ENCODE measurements at regions not wholly inside any gene's neighbourhood (a gene's known extent, or its start where the extent isn't known, plus 50 kb on each side); places are given as distances from the start of the nearest gene placed in this dataset.

DNA sequence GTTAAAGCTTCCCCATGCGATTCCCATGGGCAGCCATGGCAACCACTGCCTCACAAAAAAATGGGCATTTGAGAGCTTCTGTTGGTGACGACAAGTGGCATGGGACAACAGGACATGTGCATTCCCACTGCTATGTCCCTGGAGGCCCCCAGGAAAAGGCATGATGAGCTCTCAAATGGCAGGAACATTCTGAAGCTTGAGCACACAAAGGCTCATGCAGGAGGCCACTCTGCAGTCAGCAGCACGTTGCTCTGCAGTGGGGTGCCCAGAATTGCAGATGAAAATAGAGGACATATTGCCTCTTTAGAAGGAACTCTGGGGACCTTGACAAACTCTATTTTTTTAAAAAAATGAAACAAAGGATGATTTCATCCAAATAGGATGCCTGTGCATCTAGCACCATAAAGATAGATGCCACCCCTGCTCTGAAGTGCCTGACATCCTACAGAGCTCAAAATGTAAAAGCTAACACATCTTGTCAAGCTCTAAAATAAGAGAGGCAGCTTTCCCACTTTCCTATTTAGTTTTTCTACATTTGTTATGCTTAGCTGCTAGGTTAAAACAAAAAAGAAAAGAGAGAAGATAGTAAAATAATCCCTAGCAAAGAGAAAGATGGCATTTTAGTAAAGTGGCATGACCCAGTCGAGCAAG is 277.6 kb upstream of the ZC3H12C start:
- no peaks in the 10 kb centered on the region for H3K36me3 Mint-ChIP-seq
- ATAC-seq = no peak
- H3K27me3 Mint-ChIP-seq = peaks cover 8% of the 10 kb centered on the region
- no peak overlapping the region for H3K4me3 Mint-ChIP-seq
- H3K4me1 Mint-ChIP-seq = peaks cover 6% of the 10 kb centered on the region
- no peak overlapping the region for H3K27ac Mint-ChIP-seq
- no peaks in the 10 kb centered on the region for H3K9me3 Mint-ChIP-seq

- Mint-ChIP-seq H3K36me3 (no peaks in the 10 kb centered on the region), H3K9me3 (no peaks in the 10 kb centered on the region), H3K27ac (no peak overlapping the region), H3K4me3 (peak overlapping the region; percentile 22), H3K27me3 (peaks cover 13% of the 10 kb centered on the region), H3K4me1 (peaks cover 6% of the 10 kb centered on the region)
- no peak for ATAC-seq
These were observed 274.9 kb upstream of the ZC3H12C start for GRCh38 chr11:109818290-109818689.

DNA sequence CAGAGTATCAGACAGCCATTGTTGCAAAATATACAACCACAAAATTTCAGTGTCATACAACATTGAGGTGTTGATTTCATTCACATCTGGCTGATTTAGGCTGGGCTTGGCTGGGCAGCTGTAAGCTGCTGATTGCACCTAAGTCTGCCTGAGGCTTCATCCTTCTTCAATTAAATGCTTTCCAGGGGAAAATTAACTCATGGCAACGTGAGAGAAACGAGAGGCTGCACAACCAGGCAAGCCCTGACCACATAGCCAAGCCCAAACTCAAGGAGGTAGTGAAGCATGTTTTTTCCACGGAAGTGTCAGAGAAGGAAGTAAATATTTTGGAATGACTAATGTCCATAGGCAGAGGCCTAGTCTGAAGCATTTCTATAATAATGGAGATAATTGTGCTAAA is 273.8 kb upstream of the ZC3H12C start:
- H3K4me1 Mint-ChIP-seq = peaks cover 6% of the 10 kb centered on the region
- H3K4me3 Mint-ChIP-seq = no peak overlapping the region
- ATAC-seq = no peak
- H3K9me3 Mint-ChIP-seq = no peaks in the 10 kb centered on the region
- H3K27ac Mint-ChIP-seq = no peak overlapping the region
- H3K36me3 Mint-ChIP-seq = no peaks in the 10 kb centered on the region
- H3K27me3 Mint-ChIP-seq = peaks cover 13% of the 10 kb centered on the region

DNA sequence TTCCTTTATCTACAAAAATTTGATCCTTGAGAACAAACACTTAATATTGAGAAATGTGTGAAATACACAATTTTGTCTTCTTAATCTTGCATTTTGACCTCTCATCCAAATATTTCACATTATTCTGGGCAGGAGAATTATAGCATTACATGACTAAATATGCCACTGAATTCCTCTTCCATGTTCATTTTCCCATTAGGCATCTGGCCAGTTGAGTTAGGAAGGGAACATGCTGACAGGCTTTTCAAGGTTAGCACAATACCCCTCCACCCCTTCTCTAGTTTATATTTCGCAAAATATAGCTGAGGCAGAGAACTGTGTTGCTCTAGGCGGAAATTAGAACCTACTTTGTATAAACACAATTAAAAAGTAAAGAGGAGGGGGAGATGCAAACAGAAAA is 271.7 kb upstream of the ZC3H12C start:
- Mint-ChIP-seq H3K4me3 (no peak overlapping the region), H3K9me3 (no peaks in the 10 kb centered on the region), H3K27me3 (peaks cover 13% of the 10 kb centered on the region), H3K4me1 (peaks cover 6% of the 10 kb centered on the region), H3K27ac (no peak overlapping the region), H3K36me3 (no peaks in the 10 kb centered on the region)
- ATAC-seq = no peak

DNA sequence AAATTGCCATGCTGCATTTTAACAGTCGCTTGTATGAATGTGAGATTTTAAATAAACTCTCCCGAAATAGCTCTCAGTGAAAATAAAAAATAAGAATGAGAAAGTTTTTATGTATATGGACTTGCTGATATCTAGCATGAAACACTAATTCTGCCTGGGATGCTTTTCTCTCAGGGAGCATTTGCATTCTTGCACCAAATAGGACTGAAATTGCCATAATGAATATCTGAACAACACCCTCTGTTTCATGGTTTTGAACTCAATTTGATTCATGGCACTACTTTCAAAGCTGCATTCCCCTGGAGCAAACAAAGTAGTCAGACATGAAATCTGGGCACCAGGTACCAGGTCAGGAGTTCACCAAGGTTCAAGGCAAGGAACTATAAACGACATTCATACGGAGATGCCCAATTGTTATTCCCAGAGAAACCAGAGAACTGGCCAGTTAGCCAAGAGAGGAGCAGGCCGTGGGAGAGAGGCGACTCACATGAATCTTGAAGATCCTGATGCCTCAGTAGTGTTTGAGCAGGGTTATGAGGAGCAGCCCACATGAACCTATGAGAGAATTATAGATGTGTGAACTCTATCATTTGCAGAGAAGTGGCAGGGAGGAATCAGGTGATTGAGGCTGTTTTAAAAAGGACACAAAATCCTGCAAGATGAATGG is 270.6 kb upstream of the ZC3H12C start:
- H3K27me3 Mint-ChIP-seq = peaks cover 13% of the 10 kb centered on the region
- H3K4me1 Mint-ChIP-seq = peaks cover 6% of the 10 kb centered on the region
- no peak overlapping the region for H3K4me3 Mint-ChIP-seq
- ATAC-seq = no peak
- no peaks in the 10 kb centered on the region for H3K9me3 Mint-ChIP-seq
- no peaks in the 10 kb centered on the region for H3K36me3 Mint-ChIP-seq
- H3K27ac Mint-ChIP-seq = no peak overlapping the region

GRCh38 chr11:109828387-109828786 is 264.8 kb upstream of the ZC3H12C start:
- no peak overlapping the region for H3K27ac Mint-ChIP-seq
- no peaks in the 10 kb centered on the region for H3K4me1 Mint-ChIP-seq
- no peaks in the 10 kb centered on the region for H3K27me3 Mint-ChIP-seq
- no peaks in the 10 kb centered on the region for H3K36me3 Mint-ChIP-seq
- ATAC-seq = no peak
- no peak overlapping the region for H3K4me3 Mint-ChIP-seq
- H3K9me3 Mint-ChIP-seq = peaks cover 2% of the 10 kb centered on the region

DNA sequence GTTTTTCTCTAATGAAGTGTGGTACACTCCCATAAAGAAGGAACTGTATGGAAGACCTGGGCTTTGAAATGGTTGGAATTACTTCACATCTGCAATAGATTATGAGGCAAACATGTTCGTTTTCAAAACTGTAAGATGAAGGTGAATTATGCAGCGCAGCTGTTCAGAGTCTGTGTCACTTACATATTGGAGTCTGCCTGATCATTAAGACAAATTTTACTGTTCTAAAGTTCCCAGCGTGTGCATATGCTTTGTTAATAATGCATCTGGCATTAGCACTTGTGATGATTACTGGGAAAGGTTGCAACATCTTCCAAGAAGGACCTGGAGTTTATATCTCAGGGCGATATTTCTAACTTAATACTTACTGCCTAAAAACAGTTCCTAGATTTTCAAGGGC is 255.2 kb upstream of the ZC3H12C start:
- Mint-ChIP-seq H3K9me3 (peaks cover 5% of the 10 kb centered on the region), H3K27me3 (peaks cover 44% of the 10 kb centered on the region), H3K4me1 (no peaks in the 10 kb centered on the region), H3K27ac (no peak overlapping the region), H3K4me3 (no peak overlapping the region), H3K36me3 (no peaks in the 10 kb centered on the region)
- ATAC-seq = no peak

GRCh38 chr11:109845437-109845836 is 247.8 kb upstream of the ZC3H12C start:
- no peaks in the 10 kb centered on the region for H3K36me3 Mint-ChIP-seq
- peaks cover 11% of the 10 kb centered on the region for H3K27me3 Mint-ChIP-seq
- H3K27ac Mint-ChIP-seq = no peak overlapping the region
- H3K4me3 Mint-ChIP-seq = no peak overlapping the region
- ATAC-seq = no peak
- H3K9me3 Mint-ChIP-seq = peaks cover 5% of the 10 kb centered on the region
- no peaks in the 10 kb centered on the region for H3K4me1 Mint-ChIP-seq

GRCh38 chr11:109847621-109848020 is 245.6 kb upstream of the ZC3H12C start:
- no peaks in the 10 kb centered on the region for H3K36me3 Mint-ChIP-seq
- no peaks in the 10 kb centered on the region for H3K4me1 Mint-ChIP-seq
- ATAC-seq = no peak
- H3K27ac Mint-ChIP-seq = no peak overlapping the region
- no peaks in the 10 kb centered on the region for H3K27me3 Mint-ChIP-seq
- no peak overlapping the region for H3K4me3 Mint-ChIP-seq
- H3K9me3 Mint-ChIP-seq = no peaks in the 10 kb centered on the region

DNA sequence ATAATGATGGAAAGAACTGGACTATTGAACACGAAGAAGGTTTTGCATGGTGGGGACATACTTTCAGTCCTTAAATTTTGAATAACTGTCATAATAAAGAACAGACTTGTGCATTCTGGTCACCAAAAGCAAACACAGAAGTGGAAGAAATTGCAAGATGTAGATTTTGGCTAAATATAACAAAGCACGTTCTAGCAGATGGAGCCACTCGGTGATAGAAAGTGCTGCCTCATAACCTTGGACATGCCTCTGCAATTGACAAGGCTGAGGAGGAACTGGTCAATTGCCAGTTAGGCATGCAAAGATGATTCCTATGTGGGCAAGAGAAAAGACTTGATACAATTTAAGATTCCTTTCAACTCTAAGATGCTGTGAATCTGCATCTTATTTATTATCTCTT is 244.1 kb upstream of the ZC3H12C start:
- Mint-ChIP-seq H3K27ac (no peak overlapping the region), H3K4me3 (no peak overlapping the region), H3K9me3 (no peaks in the 10 kb centered on the region), H3K4me1 (no peaks in the 10 kb centered on the region), H3K36me3 (no peaks in the 10 kb centered on the region), H3K27me3 (no peaks in the 10 kb centered on the region)
- no peak for ATAC-seq

GRCh38 chr11:109849946-109850345 is 243.2 kb upstream of the ZC3H12C start:
- H3K36me3 Mint-ChIP-seq = no peaks in the 10 kb centered on the region
- ATAC-seq = no peak
- no peaks in the 10 kb centered on the region for H3K4me1 Mint-ChIP-seq
- no peak overlapping the region for H3K4me3 Mint-ChIP-seq
- no peaks in the 10 kb centered on the region for H3K9me3 Mint-ChIP-seq
- no peak overlapping the region for H3K27ac Mint-ChIP-seq
- H3K27me3 Mint-ChIP-seq = no peaks in the 10 kb centered on the region

GRCh38 chr11:109851780-109852390 is 241.3 kb upstream of the ZC3H12C start:
- Mint-ChIP-seq H3K4me3 (no peak overlapping the region), H3K27ac (no peak overlapping the region), H3K9me3 (no peaks in the 10 kb centered on the region), H3K27me3 (no peaks in the 10 kb centered on the region), H3K36me3 (no peaks in the 10 kb centered on the region), H3K4me1 (no peaks in the 10 kb centered on the region)
- ATAC-seq = no peak

- H3K36me3 Mint-ChIP-seq = no peaks in the 10 kb centered on the region
- no peak overlapping the region for H3K4me3 Mint-ChIP-seq
- H3K9me3 Mint-ChIP-seq = no peaks in the 10 kb centered on the region
- ATAC-seq = no peak
- H3K27me3 Mint-ChIP-seq = no peaks in the 10 kb centered on the region
- H3K27ac Mint-ChIP-seq = no peak overlapping the region
- H3K4me1 Mint-ChIP-seq = no peaks in the 10 kb centered on the region
These were observed 239.9 kb upstream of the ZC3H12C start for GRCh38 chr11:109853156-109853776.

DNA sequence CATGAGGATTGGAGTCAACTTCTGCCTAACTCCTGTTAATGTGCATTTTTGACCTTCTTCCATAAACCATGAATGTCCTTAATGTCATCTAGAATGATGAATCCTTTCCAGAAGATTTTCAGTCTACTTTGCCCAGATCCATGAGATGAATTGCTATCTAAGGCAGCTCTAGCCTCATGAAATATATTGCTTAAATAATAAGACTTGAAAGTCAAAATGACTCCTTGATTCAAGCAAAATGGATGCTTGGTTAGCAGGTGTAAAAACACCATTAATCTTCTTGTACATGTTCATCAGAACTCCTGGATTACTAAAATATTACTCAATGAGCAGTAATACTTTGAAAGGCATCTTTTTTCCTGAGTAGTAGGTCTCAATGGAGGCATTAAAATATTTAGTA is 238.5 kb upstream of the ZC3H12C start:
- H3K36me3 Mint-ChIP-seq = no peaks in the 10 kb centered on the region
- ATAC-seq = no peak
- H3K4me1 Mint-ChIP-seq = peaks cover 7% of the 10 kb centered on the region
- H3K9me3 Mint-ChIP-seq = no peaks in the 10 kb centered on the region
- no peaks in the 10 kb centered on the region for H3K27me3 Mint-ChIP-seq
- no peak overlapping the region for H3K4me3 Mint-ChIP-seq
- H3K27ac Mint-ChIP-seq = no peak overlapping the region

DNA sequence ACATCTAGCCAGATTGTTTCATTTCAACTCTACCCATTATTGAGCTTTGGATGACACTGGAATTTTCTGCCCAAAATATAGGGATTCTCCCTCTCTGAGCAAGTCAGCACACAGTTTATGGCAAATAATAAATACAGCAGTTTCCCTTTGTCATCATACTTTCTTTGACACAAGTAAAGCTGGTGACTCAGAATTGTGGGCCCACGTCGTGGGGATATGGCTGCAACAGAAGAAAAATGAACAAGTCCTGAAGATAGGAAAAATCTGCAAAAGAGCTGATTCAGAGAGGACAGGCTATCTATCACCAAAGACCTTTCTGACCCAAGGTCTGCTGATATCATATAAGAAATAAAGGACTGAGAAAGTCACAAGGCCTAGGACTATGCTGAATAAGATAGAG is 236.3 kb upstream of the ZC3H12C start:
- no peaks in the 10 kb centered on the region for H3K27me3 Mint-ChIP-seq
- H3K9me3 Mint-ChIP-seq = no peaks in the 10 kb centered on the region
- H3K36me3 Mint-ChIP-seq = no peaks in the 10 kb centered on the region

GRCh38 chr11:109857637-109858036 is 235.6 kb upstream of the ZC3H12C start:
- ATAC-seq = no peak
- Mint-ChIP-seq H3K36me3 (no peaks in the 10 kb centered on the region), H3K27me3 (no peaks in the 10 kb centered on the region)

More for the DNA sequence above, 236.3 kb upstream of the ZC3H12C start:
- H3K27ac Mint-ChIP-seq = no peak overlapping the region
- H3K4me1 Mint-ChIP-seq = peaks cover 7% of the 10 kb centered on the region
- H3K4me3 Mint-ChIP-seq = no peak overlapping the region
- no peak for ATAC-seq

More at GRCh38 chr11:109857637-109858036, 235.6 kb upstream of the ZC3H12C start:
- H3K4me3 Mint-ChIP-seq = no peak overlapping the region
- no peaks in the 10 kb centered on the region for H3K9me3 Mint-ChIP-seq
- H3K4me1 Mint-ChIP-seq = peaks cover 7% of the 10 kb centered on the region
- H3K27ac Mint-ChIP-seq = no peak overlapping the region
